ENCODE measurements at regions not wholly inside any gene's neighbourhood (a gene's known extent, or its start where the extent isn't known, plus 50 kb on each side); places are given as distances from the start of the nearest gene placed in this dataset.

GRCh38 chr7:25296086-25296485 lies 67.8 kb upstream of the NPVF start:
- no peaks in the 10 kb centered on the region for H3K4me1 ChIP-seq
- H3K27ac ChIP-seq: no peak overlapping the region
- TF ChIP-seq POLR2A (IDR thresholded peaks at IDR 0.05) (no peak), CTCF (IDR thresholded peaks at IDR 0.05) (no peak), EP300 (IDR thresholded peaks at IDR 0.05) (no peak)
- no peak for DNase-seq (ENCODE audit: low spot score in 2 of 2)
- H3K4me3 ChIP-seq: no peak overlapping the region
- H3K36me3 ChIP-seq: no peaks in the 10 kb centered on the region
- no peaks in the 10 kb centered on the region for H3K9me3 ChIP-seq
- 98 to 99% methylated on average over 3 of the region's 3 CpGs for WGBS, 2 donors
- no peaks in the 10 kb centered on the region for H3K27me3 ChIP-seq

- 72 to 80% methylated on average over 1 of the region's 1 CpG for WGBS, 2 donors
- no peak for DNase-seq (ENCODE audit: low spot score in 2 of 2)
- TF ChIP-seq EP300 (IDR thresholded peaks at IDR 0.05) (no peak), POLR2A (IDR thresholded peaks at IDR 0.05) (no peak), CTCF (IDR thresholded peaks at IDR 0.05) (no peak)
- Histone ChIP-seq H3K9me3 (no peaks in the 10 kb centered on the region), H3K36me3 (no peaks in the 10 kb centered on the region), H3K27me3 (no peaks in the 10 kb centered on the region), H3K4me3 (no peak overlapping the region), H3K27ac (no peak overlapping the region), H3K4me1 (no peaks in the 10 kb centered on the region)
Observed at GRCh38 chr7:25297278-25297677, 69.0 kb upstream of the NPVF start.

GRCh38 chr7:25303281-25304181 lies 75.2 kb upstream of the NPVF start:
- WGBS, 2 donors: 43% methylated on average over 3 of the region's 3 CpGs
- Histone ChIP-seq H3K27ac (no peak overlapping the region), H3K9me3 (no peaks in the 10 kb centered on the region), H3K36me3 (no peaks in the 10 kb centered on the region), H3K27me3 (no peaks in the 10 kb centered on the region), H3K4me1 (peaks cover 0 to 10% (median 0%) of the 10 kb centered on the region in 4 donors), H3K4me3 (no peak overlapping the region)
- DNase-seq (ENCODE audit: low spot score in 2 of 2): no peak
- TF ChIP-seq POLR2A (IDR thresholded peaks at IDR 0.05) (no peak), CTCF (IDR thresholded peaks at IDR 0.05) (no peak), EP300 (IDR thresholded peaks at IDR 0.05) (no peak)

GRCh38 chr7:25304691-25305090 lies 76.4 kb upstream of the NPVF start:
- H3K27me3 ChIP-seq: no peaks in the 10 kb centered on the region

More at GRCh38 chr7:25304691-25305090, 76.4 kb upstream of the NPVF start:
- no peaks in the 10 kb centered on the region for H3K36me3 ChIP-seq
- WGBS, 2 donors: 72 to 75% methylated on average over 4 of the region's 4 CpGs
- TF ChIP-seq EP300 (IDR thresholded peaks at IDR 0.05): no peak
- TF ChIP-seq CTCF (IDR thresholded peaks at IDR 0.05): no peak
- no peak for TF ChIP-seq POLR2A (IDR thresholded peaks at IDR 0.05)
- no peak overlapping the region for H3K4me3 ChIP-seq
- no peaks in the 10 kb centered on the region for H3K9me3 ChIP-seq
- H3K27ac ChIP-seq: no peak overlapping the region
- H3K4me1 ChIP-seq: peaks cover 0 to 10% (median 0%) of the 10 kb centered on the region in 4 donors
- DNase-seq (ENCODE audit: low spot score in 2 of 2): no peak
